CD4-positive, alpha-beta T cell treated with Interleukin-6 at 100 ng/mL for 8 hours (primary cell): ENCODE measurements at regions not wholly inside any gene's neighbourhood (a gene's known extent, or its start where the extent isn't known, plus 50 kb on each side); places are given as distances from the start of the nearest gene placed in this dataset.

Source experiments
- DNase-seq: peaks from one replicate; pipeline ENCODE4 v3.0.0-alpha.2; 2020; ENCODE audit warnings: mixed read lengths, low spot score

DNA sequence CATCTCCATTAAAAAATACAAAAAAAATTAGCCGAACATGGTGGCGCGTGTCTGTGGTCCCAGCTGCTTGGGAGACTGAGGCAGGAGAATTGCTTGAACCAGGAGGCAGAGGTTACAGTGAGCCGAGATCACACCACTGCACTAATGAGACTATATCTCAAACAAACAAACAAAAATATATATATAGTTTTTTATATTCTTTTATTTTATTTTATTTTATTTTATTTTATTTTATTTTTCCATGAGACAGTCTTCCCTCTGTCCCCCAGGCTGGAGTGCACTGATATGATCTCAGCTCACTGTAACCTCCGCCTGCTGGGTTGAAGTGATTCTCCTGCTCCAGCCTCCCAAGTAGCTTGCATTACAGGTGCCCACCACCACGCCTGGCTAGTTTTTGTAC, 79.5 kb downstream of the IRF2BPL start:
- DNase-seq: no peak

DNA sequence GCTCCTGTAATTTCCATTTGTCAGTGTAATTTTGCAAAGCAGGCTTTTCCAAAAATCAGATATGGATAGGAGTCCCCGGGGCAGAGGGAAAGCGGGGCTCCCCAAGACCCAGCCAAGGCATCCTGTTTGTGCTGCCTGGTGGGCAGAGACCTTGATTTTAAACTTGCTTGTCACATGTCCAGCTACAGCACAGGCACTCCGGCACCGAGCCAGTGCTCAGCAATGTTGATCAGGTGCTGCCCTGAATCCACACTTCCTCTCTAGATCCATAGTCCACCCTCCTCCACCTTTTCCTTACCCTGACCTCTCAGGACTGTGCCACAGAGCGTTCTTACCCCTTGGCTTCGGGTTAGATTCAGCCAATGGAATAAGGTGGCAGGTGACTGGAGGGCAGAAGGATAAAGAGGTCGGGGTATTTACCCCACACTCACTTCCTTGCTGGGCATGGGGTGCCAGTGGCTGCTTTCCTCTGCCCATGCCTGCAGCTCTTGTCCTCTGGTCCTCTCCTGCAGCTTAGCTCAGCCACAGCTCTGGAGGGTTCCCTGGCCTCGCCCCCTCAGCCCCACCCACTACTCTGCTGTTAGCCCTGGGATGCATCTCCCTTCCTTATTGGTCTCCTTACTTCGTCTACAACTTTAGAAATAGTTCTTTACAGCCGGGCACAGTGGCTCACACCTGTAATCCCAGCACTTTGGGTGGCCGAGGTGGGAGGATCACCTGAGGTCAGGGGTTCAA, 80.1 kb downstream of the IRF2BPL start:
- no peak for DNase-seq

DNA sequence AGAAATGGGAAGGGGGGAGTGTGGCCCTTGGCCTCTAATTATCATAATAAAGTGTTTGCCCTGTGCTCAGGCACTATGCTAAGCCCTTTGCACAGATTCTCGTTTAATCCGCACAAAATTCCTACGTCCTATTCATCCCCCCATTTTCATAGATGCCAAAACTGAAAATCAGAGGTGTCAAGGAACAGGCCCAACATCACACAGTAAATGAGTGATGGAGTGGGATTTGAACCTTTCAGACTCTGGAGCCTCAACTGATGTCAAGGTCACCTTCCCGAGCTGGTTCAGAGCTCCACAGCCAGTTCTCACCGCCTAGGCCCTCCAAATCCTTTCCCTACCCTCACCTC, 80.7 kb downstream of the IRF2BPL start:
- no peak for DNase-seq

DNA sequence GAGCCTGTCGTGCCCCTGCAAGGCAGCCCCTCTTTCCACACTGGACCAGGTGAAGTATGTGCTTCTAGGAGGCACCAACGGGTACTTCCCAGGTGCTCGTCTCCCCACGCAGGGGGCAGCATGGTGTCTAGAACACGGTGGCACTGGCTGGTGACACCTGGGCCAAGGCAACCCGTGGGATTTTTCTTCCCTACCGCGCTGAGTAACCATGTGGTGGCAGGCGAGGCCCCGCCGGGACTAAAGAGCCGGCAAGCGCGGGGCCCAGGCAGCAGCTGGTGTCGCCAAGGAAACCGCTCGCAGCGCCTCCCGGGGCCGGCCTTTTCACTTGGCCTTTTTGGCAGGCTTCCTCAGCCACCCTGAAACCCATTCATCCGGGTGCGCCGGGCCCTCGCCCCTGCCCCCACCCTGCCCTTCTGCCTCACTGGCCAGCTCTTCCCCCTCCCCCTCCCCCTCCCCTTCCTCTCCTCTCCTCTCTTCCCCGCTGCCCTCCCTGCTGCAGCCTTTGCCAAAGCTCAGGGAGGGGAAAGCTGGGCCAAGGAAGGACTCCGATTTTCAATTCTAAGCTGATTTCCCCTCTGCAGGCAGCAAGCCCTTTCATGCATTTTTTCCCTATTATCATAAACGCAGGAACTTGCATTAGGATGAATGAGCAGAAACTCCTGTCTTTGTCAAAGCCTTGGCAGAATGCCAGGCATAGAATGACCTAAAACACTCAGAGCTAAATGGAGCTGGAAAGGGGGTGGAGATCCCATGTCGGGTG, 81.2 kb downstream of the IRF2BPL start:
- peak; percentile 78 for DNase-seq

DNA sequence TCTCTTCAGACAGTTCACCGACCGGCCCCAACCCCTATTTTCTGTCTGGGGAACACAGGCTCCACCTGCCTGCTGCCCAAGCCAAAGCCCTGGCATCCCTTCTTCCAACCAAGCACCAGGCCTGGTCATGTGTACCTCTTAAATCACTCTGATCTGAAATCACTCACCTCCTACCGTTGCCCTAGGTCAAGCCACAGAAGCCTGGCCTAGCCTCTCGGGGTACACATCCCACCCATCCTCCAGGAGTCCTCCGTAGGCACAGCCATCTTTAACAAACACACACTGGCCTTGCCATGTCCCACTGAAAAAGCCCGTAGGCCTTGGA, 81.8 kb downstream of the IRF2BPL start:
- no peak for DNase-seq

DNA sequence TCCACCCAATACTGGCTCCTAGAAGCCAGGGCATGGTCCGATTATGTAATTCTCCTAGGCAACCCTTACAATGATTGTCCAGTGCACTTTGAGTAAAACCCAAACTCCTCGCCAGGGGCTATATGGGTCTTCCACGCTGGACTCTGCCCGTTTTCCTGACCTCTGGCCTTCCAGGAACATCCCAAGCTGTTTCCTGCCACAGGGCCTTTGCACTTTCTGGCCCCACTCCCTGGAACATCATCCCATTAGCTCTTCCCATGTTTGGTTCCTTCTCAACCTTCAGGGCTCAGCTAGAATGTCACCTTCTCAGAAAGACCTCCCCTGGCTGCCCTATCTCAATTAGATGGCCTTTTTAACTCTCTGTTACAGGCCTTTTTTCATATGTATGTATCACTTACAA, 85.4 kb downstream of the IRF2BPL start:
- no peak for DNase-seq

DNA sequence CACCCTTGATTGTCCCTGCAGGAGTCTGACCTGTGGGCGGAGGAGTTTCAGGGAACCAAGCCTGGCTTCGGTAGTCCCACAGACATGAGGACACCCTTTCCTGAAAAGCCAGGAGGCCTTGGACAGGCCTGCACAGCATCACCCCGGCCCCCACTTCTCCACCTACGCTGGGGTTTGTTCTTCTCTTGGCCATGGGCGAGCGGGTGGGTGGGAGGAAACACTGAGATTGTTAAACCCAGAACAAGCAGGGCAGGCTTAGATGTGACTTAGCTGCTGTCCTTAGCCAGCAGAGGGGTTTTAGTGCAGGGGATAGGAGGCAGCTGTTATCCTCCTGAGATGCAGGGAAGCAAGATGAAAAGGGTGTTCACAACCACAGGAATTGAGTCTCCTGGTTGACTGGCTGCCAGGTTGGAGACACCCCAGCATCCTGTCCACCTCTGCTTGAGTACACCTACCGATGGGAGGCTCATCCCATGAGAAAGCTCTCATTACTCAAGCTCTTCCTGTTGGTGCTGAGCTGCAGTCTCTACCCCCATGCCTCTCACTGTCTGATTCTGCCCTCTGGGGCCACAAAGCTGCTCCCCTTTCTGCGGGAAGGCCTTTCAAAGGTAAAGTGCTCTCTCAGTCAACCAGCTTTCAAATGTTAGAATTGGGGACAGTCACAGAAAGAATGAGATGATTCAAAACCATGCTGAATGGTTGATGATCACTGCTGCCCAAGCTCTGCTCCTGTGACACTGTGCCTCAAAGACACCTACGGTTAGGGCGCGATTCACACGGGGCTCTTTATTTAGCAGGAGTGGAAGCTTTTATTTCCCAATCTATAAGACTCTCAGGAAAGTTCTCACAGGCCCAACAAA, 86.3 kb downstream of the IRF2BPL start:
- no peak for DNase-seq

DNA sequence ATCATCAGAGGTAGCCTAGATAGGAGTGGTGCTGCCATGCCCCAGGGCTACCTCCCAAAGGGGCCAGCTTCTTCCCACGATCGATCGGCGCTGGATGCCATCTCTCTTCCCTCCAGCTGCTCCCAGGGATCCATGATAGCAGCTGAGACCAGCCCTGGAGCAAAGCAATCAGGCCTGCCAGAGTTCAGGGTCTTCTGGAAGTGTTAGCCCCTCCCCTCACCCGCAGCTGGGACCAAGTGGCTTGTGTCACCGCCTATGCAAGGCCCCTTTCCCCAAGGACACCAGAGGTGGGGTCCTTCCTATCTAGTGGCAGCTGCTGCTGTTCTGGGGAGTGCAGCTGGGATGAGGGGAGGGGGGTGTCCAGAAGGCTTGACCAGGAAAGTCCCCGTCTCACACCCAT, 87.0 kb downstream of the IRF2BPL start:
- DNase-seq: no peak

DNA sequence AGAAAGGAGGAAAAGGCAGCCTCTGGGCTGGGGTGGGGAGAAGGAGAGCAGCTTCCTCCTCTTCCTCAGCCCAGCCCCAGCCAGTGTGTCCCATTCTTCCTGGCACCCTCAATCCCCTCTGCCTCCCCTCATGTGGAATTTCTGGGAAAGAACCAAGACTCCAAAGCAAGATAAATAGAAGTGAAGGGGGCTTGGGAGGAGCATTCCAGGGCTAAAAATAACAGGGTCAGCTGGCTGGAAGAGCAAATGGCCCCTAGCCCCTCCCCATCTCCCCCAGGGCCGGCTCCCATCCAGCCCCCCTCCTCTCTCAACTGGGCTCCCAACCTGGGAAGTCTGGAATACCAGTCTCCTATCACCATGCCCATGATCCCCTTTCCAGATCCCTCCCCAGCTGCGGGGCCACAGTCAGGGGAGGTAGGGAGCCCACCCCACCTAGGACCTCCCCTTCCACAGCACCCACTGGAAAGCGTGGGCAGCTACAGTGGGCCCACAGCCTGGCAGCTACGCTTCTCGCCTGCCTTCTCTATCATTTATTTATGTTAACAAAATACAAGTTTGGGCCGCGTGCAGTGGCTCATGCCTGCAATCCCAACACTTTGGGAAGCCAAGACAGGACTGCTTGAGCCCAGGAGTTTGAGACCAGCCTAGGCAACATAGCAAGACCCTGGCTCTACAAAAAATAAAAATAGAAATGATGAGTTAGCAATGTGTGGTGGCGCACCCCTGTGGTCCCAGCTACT, 88.3 kb downstream of the IRF2BPL start:
- no peak for DNase-seq

DNA sequence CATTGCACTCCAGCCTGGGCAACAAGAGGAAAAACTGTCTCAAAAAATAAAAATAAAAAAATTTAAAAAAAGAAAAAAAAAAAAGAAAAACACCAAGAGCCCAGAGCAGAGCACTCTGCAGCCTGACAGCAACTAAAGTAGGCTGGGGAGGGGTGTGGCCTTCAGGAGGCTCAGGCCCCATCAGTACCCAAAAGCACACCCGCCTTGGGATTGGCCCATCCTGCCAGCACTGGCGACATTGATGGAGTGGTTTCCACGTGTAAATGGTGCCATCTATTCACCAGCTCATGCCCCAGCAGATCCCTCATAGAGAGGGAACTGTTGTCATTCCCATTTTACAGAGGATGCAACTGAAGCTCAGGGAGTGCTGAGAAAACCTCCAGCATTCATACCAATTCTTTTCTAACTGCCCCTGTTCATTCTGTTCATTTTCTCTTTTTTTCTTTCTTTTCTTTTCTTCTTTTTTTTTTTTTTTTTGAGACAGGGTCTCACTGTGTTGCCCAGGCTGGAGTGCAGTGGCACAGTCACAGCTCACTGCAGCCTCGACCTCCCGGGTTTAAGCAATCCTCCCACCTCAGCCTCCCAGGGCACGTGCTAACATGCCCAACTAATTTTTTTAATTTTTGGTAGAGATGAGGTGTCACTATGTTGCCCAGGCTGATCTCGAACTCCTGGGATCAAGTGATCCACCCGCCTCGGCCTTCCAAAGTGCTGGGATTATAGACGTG, 89.3 kb downstream of the IRF2BPL start:
- DNase-seq: no peak

DNA sequence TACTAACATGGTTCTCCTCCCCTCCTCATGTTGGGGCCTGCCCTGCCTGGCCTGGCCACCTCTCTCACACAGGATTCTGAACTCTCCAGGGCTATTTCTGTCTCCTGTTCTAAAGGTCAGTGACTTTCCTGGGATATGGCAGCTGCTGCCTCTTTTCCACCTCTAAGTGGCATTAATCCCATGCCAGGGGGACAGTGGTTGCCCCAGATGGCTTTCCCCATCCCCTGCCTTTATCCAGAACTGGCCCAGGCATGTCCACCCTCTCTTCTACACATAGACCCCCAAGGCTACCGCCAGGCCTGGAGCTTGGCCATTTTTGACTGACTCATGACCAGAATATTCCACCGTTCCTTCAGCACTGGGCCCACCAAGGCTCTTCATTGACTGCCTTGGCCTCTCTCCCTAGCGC, 90.4 kb downstream of the IRF2BPL start:
- DNase-seq: no peak

DNA sequence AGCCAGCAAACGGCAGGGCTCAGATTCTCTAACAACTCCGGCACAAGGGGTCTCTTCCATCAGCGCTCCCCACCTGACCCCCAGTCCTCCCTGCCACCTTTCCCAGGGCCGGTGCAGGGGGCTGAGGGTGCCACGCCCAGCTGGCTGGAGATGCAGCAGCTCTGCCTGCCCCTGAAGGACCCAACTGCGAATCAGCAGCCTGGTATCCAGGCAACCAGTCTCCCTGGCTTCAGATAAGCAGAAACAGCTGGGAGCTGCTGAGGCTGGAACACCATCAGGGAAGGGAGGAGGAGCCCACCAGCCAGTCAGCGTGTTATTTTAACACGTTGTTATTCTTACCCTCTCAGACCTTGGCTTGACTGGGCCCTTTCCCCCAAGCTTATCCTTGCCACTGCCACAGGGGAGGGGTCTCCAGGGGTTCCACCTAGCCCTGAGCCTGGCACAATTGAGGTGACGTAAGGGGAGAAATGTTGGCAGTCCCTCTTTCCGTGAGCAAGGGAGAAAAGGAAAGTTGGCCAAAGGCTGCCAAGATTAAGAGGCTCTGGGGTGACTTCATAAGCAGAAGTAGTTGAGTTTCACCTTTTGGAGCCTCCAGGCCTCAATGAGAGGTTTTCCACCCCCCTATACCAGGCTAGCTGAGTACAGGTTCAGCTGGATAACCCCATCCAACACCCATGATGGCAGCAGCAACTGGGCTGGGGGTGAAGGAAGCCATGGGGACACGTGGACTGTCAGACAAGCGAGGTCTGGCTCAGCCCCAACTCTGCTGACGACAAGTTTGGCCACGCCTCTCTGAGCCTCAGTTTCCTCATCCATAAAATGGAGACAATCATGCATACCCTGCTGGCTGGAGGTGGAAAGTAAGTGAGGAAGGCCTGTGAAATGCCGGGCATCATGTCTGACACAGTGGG, 91.1 kb downstream of the IRF2BPL start:
- no peak for DNase-seq

DNA sequence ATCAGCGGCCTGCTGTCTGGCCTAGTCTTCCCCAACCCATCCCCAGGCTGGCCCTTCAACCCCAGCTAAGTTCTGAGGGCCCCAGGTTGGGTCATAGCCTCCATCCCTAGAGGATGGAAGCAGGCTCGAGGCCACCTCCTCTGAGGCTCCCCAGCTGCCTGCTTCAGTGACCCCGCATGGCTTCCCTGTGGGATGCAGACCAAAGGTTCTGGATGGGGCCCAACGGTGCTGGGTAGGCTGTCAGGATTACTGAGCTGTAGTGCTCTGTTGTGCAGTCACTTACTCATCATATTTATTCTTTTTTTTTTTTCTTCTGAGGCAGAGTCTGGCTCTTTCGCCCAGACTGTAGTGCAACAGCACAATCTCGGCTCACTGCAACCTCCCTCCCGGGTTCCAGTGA, 92.0 kb downstream of the IRF2BPL start:
- no peak for DNase-seq

DNA sequence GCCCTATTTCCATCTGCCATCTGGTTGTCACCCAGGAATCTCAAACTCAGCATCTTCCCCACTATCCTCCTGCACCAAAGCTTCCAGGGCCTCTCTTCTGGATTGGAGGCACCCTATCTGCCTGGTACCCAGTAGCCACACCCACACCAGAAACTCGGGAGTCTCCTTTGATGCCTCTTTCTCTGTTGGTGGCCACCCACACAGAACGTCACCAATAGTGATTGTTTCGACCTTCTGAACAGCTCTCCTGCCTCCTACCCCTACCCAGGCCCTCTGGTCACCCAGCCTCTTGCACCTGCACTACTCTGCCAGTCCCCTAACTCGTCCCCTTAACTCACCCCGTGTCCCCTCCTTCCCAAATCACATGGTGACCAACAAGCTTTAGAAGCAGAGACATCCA, 95.0 kb downstream of the IRF2BPL start:
- no peak for DNase-seq

DNA sequence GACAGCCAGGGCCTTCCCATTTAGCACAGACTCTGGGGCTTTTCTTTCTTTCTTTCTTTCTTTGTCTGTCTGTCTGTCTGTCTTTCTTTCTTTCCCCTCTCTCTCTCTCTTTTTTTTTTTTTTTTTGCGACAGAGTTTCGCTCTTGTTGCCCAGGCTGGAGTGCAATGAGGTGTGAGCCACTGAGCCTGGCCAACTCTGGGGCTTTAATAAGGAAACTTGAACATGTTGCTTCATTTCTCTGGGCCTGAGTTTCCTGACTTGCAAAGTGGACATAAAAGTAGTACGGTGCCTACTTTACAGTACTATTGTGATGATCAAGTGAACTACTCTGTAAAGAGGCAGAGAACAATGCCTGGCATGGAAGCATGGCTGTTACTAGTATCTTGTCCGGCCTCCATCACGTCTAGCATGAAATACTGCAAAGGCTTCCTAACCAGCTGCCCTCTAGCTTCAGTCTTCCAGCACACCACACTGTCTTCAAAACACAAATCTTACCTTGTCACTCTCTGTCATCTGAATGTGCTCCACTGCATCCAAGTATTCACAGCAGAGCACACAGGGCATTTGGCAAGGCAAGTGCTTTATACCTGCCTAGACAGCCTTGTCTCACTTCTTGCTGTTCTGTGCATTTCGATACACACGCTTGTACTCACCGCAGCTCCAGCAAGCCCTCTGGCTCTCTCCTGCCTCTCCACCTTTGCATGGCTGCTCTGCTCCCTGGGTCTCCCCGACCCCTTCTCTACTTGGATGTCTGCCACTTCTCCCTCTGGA, 96.7 kb downstream of the IRF2BPL start:
- DNase-seq: no peak

DNA sequence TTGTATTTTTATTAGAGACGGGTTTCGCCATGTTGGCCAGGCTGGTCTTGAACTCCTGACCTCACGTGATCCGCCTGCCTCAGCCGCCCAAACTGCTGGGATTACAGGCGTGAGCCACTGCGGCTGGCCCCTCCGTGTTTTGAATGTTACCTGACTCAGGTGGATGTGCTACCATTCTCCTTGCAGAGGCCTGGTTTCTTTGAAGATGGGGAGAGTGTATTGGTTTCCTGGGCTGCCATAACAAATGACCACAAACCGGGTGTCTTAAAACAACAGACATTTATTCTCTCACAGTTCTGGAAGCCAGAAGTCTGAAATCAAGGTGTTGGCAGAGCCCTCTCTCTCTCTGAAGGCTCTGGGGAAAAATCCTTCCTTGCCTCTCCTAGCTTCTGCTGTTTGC, 98.0 kb downstream of the IRF2BPL start:
- no peak for DNase-seq

DNA sequence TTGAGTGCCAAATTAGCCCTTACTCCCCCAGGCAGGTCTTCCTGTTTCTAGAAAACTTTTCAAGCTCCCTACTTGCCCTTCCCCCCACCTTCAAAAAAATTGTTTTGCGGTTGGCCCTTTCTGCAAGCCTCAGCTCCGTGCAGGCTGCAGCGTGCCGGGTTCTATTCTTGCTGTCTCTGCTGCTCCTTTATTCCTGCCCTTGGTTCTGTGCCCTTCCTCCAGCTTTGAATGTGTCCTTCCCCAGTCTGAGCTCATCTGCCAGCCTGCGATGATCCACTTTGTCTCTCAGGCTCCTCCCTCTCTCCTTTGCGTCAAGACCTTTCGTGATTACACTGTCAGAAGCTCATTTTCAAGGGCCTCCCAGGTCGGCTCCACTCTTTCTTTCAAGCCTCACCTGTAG, 98.6 kb downstream of the IRF2BPL start:
- DNase-seq: peak; percentile 79

DNA sequence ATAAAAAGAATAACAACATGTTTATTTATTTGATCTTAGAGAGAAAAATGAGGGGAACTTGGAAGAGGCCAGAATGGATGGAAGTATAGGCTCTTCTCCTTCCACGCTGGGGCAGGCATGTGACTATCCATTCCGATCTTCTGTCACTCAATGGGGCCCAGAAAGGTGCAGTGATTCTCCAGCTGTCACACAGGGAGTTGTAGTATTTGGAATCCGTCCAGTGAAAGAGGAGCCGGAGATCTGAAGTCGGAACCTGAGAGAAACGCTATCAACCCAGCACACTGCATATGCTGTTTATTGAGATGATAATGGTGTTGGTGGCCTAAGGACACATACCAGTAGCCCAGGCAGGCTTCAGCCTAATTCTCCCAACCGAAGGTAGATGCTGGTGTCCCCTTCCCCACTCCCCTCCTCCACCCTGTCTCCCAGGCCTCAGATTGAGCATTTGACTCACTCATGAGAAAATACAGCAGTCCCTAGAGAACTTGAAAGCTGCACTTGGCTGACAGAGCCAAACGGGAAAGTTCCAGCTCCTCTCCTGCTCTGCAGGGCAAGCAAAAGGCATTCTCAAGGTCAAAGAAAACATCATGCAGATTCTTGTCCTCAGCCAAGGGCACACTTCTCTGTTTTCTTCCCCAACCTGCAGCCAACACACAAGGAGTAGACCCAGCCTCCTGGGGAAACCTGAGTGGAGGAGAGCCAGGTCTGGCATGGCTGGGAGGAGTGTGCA, 100.4 kb downstream of the IRF2BPL start:
- no peak for DNase-seq
